ENCODE measurements at regions not wholly inside any gene's neighbourhood (a gene's known extent, or its start where the extent isn't known, plus 50 kb on each side); places are given as distances from the start of the nearest gene placed in this dataset.

- no peaks in the 10 kb centered on the region for H4K20me1 ChIP-seq (ENCODE audit: insufficient read depth)
- H3K4me3 ChIP-seq: no peak overlapping the region
- no peaks in the 10 kb centered on the region for H3K4me1 ChIP-seq (replicated peaks; ENCODE audit: insufficient read depth)
- no peak overlapping the region for H3K4me2 ChIP-seq
- TF ChIP-seq EZH2 (IDR thresholded peaks at IDR 0.05; ENCODE audit: low read depth) (no peak), CTCF (conservative IDR thresholded peaks at IDR 0.05) (no peak)
- intact Hi-C loops (cut with micrococcal nuclease; ENCODE audit: unreplicated experiment): no loop called here
- ChIA-PET POLR2A (ENCODE audit: unreplicated experiment) (no interaction called here), CTCF (no interaction called here)
- no peak for DNase-seq
- H3K9me3 ChIP-seq (ENCODE audit: insufficient read depth, low read depth): no peaks in the 10 kb centered on the region
- H3K27ac ChIP-seq: no peak overlapping the region
- no peaks in the 10 kb centered on the region for H3K9me2 ChIP-seq (ENCODE audit: insufficient read depth)
- H2AFZ ChIP-seq: no peak overlapping the region
- no peaks in the 10 kb centered on the region for H3K36me3 ChIP-seq (ENCODE audit: low read depth)
- H3K27me3 ChIP-seq (ENCODE audit: insufficient read depth, low read depth): no peaks in the 10 kb centered on the region
- no peaks in the 10 kb centered on the region for H3F3A ChIP-seq (ENCODE audit: insufficient read depth, low read depth)
- H3K79me2 ChIP-seq (ENCODE audit: low read depth): no peaks in the 10 kb centered on the region
- no TSS peak for BruUV-seq (replicated peaks)
Observed at GRCh38 chr6:76707630-76708029, 635.2 kb upstream of the IMPG1 start.

GRCh38 chr6:76706631-76707030 lies 634.2 kb upstream of the IMPG1 start:
- no peak for DNase-seq
- Histone ChIP-seq H3K9me3 (ENCODE audit: insufficient read depth, low read depth) (no peaks in the 10 kb centered on the region), H3K27ac (no peak overlapping the region), H3F3A (ENCODE audit: insufficient read depth, low read depth) (no peaks in the 10 kb centered on the region), H3K4me3 (no peak overlapping the region), H2AFZ (no peak overlapping the region), H3K36me3 (ENCODE audit: low read depth) (no peaks in the 10 kb centered on the region), H3K27me3 (ENCODE audit: insufficient read depth, low read depth) (no peaks in the 10 kb centered on the region), H4K20me1 (ENCODE audit: insufficient read depth) (no peaks in the 10 kb centered on the region), H3K9me2 (ENCODE audit: insufficient read depth) (no peaks in the 10 kb centered on the region), H3K4me2 (no peak overlapping the region), H3K79me2 (ENCODE audit: low read depth) (no peaks in the 10 kb centered on the region), H3K4me1 (replicated peaks; ENCODE audit: insufficient read depth) (no peaks in the 10 kb centered on the region)
- no peak for TF ChIP-seq EZH2 (IDR thresholded peaks at IDR 0.05; ENCODE audit: low read depth)
- no peak for TF ChIP-seq CTCF (conservative IDR thresholded peaks at IDR 0.05)
- intact Hi-C loops (cut with micrococcal nuclease; ENCODE audit: unreplicated experiment): no loop called here
- POLR2A ChIA-PET (ENCODE audit: unreplicated experiment): no interaction called here
- BruUV-seq (replicated peaks): no TSS peak
- CTCF ChIA-PET: no interaction called here

- Histone ChIP-seq H3K4me3 (no peak overlapping the region), H3K27ac (no peak overlapping the region), H4K20me1 (ENCODE audit: insufficient read depth) (no peaks in the 10 kb centered on the region), H3K36me3 (ENCODE audit: low read depth) (no peaks in the 10 kb centered on the region), H3K79me2 (ENCODE audit: low read depth) (no peaks in the 10 kb centered on the region), H2AFZ (no peak overlapping the region), H3F3A (ENCODE audit: insufficient read depth, low read depth) (no peaks in the 10 kb centered on the region), H3K9me2 (ENCODE audit: insufficient read depth) (no peaks in the 10 kb centered on the region), H3K4me1 (replicated peaks; ENCODE audit: insufficient read depth) (no peaks in the 10 kb centered on the region), H3K4me2 (no peak overlapping the region), H3K9me3 (ENCODE audit: insufficient read depth, low read depth) (no peaks in the 10 kb centered on the region), H3K27me3 (ENCODE audit: insufficient read depth, low read depth) (no peaks in the 10 kb centered on the region)
- DNase-seq: no peak
- no peak for TF ChIP-seq EZH2 (IDR thresholded peaks at IDR 0.05; ENCODE audit: low read depth)
- TF ChIP-seq CTCF (conservative IDR thresholded peaks at IDR 0.05): no peak
- intact Hi-C loops (cut with micrococcal nuclease; ENCODE audit: unreplicated experiment): no loop called here
- no TSS peak for BruUV-seq (replicated peaks)
- POLR2A ChIA-PET (ENCODE audit: unreplicated experiment): no interaction called here
- CTCF ChIA-PET: no interaction called here
Observed at GRCh38 chr6:76706086-76706485, 633.6 kb upstream of the IMPG1 start.
